Osteoblast (primary cell): ENCODE measurements at regions not wholly inside any gene's neighbourhood (a gene's known extent, or its start where the extent isn't known, plus 50 kb on each side); places are given as distances from the start of the nearest gene placed in this dataset.

ENCODE experiments used
- DNase-seq: peaks from one replicate; pipeline ENCODE4 v3.0.0; 2011; ENCODE audit warnings: low spot score, mixed read lengths; ENCODE audit not compliant: insufficient read length; ENCODE audit errors: missing footprints
- H2AFZ ChIP-seq: 2 replicates; pipeline ENCODE4 v1.6.0; 2011; ENCODE audit warnings: mild to moderate bottlenecking, low read length
- H3K27ac ChIP-seq: 2 replicates; pipeline ENCODE4 v1.5.1; 2011; ENCODE audit warnings: mild to moderate bottlenecking, low read depth, low read length, moderate library complexity
- H3K27me3 ChIP-seq: 2 replicates; pipeline ENCODE4 v1.6.0; 2012; ENCODE audit warnings: mild to moderate bottlenecking, control low read depth, inconsistent platforms, low read length, moderate library complexity; ENCODE audit not compliant: insufficient read depth
- H3K36me3 ChIP-seq: 2 replicates; pipeline ENCODE4 v1.5.1; 2011; ENCODE audit warnings: mild to moderate bottlenecking, low read length, control low read depth, moderate library complexity; ENCODE audit not compliant: insufficient read depth
- H3K4me1 ChIP-seq: 2 replicates; pipeline ENCODE4 v1.5.1; 2011; ENCODE audit warnings: mild to moderate bottlenecking, low read length, control low read depth, moderate library complexity; ENCODE audit not compliant: insufficient read depth
- H3K4me2 ChIP-seq: 2 replicates; pipeline ENCODE4 v1.6.0; 2011; ENCODE audit warnings: mild to moderate bottlenecking, low read length; ENCODE audit not compliant: insufficient read depth
- H3K4me3 ChIP-seq: fragments of 200-600 bp; sonication (generic); 3 replicates; pipeline ENCODE4 v1.5.1; 2012; ENCODE audit warnings: mild to moderate bottlenecking, low read length, inconsistent platforms; ENCODE audit not compliant: insufficient read depth
- H3K79me2 ChIP-seq: 2 replicates; pipeline ENCODE4 v1.6.0; 2012; ENCODE audit warnings: mild to moderate bottlenecking, low read length, control low read depth, inconsistent platforms; ENCODE audit not compliant: insufficient read depth
- H3K9me3 ChIP-seq: 2 replicates; pipeline ENCODE4 v1.5.1; 2011; ENCODE audit warnings: low read depth, low read length, control low read depth
- H4K20me1 ChIP-seq: 2 replicates; pipeline ENCODE4 v1.6.0; 2012; ENCODE audit warnings: mild to moderate bottlenecking, low read length, control low read depth; ENCODE audit not compliant: insufficient read depth
- TF ChIP-seq, protein P1 (sequence below): IDR thresholded peaks from 2 replicates; pipeline ENCODE4 v1.5.1; 2011; ENCODE audit warnings: mild to moderate bottlenecking, low read depth, low read length, moderate library complexity; ENCODE audit errors: extremely low read depth

- H4K20me1 ChIP-seq, result no peaks in the 10 kb centered on the region
- no peak for DNase-seq
- no peaks in the 10 kb centered on the region for H3K36me3 ChIP-seq
- H3K9me3 ChIP-seq, result no peaks in the 10 kb centered on the region
- H3K4me1 ChIP-seq, result no peaks in the 10 kb centered on the region
- no peak overlapping the region for H3K4me2 ChIP-seq
- TF ChIP-seq, protein P1, sequence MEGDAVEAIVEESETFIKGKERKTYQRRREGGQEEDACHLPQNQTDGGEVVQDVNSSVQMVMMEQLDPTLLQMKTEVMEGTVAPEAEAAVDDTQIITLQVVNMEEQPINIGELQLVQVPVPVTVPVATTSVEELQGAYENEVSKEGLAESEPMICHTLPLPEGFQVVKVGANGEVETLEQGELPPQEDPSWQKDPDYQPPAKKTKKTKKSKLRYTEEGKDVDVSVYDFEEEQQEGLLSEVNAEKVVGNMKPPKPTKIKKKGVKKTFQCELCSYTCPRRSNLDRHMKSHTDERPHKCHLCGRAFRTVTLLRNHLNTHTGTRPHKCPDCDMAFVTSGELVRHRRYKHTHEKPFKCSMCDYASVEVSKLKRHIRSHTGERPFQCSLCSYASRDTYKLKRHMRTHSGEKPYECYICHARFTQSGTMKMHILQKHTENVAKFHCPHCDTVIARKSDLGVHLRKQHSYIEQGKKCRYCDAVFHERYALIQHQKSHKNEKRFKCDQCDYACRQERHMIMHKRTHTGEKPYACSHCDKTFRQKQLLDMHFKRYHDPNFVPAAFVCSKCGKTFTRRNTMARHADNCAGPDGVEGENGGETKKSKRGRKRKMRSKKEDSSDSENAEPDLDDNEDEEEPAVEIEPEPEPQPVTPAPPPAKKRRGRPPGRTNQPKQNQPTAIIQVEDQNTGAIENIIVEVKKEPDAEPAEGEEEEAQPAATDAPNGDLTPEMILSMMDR, result no peak
- no peak overlapping the region for H2AFZ ChIP-seq
- H3K79me2 ChIP-seq, result no peaks in the 10 kb centered on the region
- H3K27ac ChIP-seq, result no peak overlapping the region
- no peaks in the 10 kb centered on the region for H3K27me3 ChIP-seq
- H3K4me3 ChIP-seq, result no peak overlapping the region
Observed at GRCh38 chr7:8373851-8374250, 59.6 kb upstream of the NXPH1 start.

- Histone ChIP-seq H3K4me2 (no peak overlapping the region), H3K79me2 (no peaks in the 10 kb centered on the region), H3K27me3 (no peaks in the 10 kb centered on the region), H4K20me1 (no peaks in the 10 kb centered on the region), H3K27ac (no peak overlapping the region), H3K36me3 (no peaks in the 10 kb centered on the region), H3K9me3 (no peaks in the 10 kb centered on the region), H2AFZ (no peak overlapping the region), H3K4me3 (no peak overlapping the region), H3K4me1 (no peaks in the 10 kb centered on the region)
- no peak for DNase-seq
- TF ChIP-seq, protein P1, result no peak
Observed at GRCh38 chr7:8378349-8379019, 54.9 kb upstream of the NXPH1 start.

GRCh38 chr7:8379264-8379663 lies 54.1 kb upstream of the NXPH1 start:
- Histone ChIP-seq H3K4me2 (no peak overlapping the region), H3K9me3 (no peaks in the 10 kb centered on the region), H3K4me1 (no peaks in the 10 kb centered on the region), H2AFZ (no peak overlapping the region), H3K4me3 (no peak overlapping the region), H3K79me2 (no peaks in the 10 kb centered on the region), H4K20me1 (no peaks in the 10 kb centered on the region), H3K27ac (no peak overlapping the region), H3K27me3 (no peaks in the 10 kb centered on the region), H3K36me3 (no peaks in the 10 kb centered on the region)
- DNase-seq, result peak; percentile 55
- TF ChIP-seq, protein P1, result no peak

- H3K4me2 ChIP-seq, result no peak overlapping the region
- H3K27ac ChIP-seq, result no peak overlapping the region
- H3K4me1 ChIP-seq, result no peaks in the 10 kb centered on the region
- H3K27me3 ChIP-seq, result no peaks in the 10 kb centered on the region
- TF ChIP-seq, protein P1, result no peak
- H3K4me3 ChIP-seq, result no peak overlapping the region
- no peaks in the 10 kb centered on the region for H3K79me2 ChIP-seq
- no peaks in the 10 kb centered on the region for H3K36me3 ChIP-seq
- H4K20me1 ChIP-seq, result no peaks in the 10 kb centered on the region
- H2AFZ ChIP-seq, result no peak overlapping the region
- no peaks in the 10 kb centered on the region for H3K9me3 ChIP-seq
- DNase-seq, result no peak
Observed at GRCh38 chr7:8380130-8380529, 53.3 kb upstream of the NXPH1 start.
